ES-I3 (cell line): ENCODE measurements at regions not wholly inside any gene's neighbourhood (a gene's known extent, or its start where the extent isn't known, plus 50 kb on each side); places are given as distances from the start of the nearest gene placed in this dataset.

Experiments
- H3K36me3 ChIP-seq: 2 replicates; pipeline ENCODE4 v1.6.1; 2013; ENCODE audit warnings: mild to moderate bottlenecking, low read length, control low read depth, moderate library complexity; ENCODE audit not compliant: insufficient read depth
- H3K4me1 ChIP-seq: 2 replicates; pipeline ENCODE4 v1.6.1; 2013; ENCODE audit warnings: mild to moderate bottlenecking, control low read depth, low read length; ENCODE audit not compliant: insufficient read depth
- H3K9ac ChIP-seq: 2 replicates; pipeline ENCODE4 v1.6.1; 2013; ENCODE audit warnings: low read depth, mild to moderate bottlenecking, low read length, moderate library complexity
- H3K9me3 ChIP-seq: 2 replicates; pipeline ENCODE4 v1.6.1; 2013; ENCODE audit warnings: mild to moderate bottlenecking, low read length, moderate library complexity; ENCODE audit not compliant: control insufficient read depth, insufficient read depth

- Histone ChIP-seq H3K9me3 (no peaks in the 10 kb centered on the region), H3K9ac (no peak overlapping the region), H3K36me3 (no peaks in the 10 kb centered on the region), H3K4me1 (peaks cover 3% of the 10 kb centered on the region; the same call in 1 of the 2 replicates)
These were observed 125.2 kb upstream of the PMEPA1 start for GRCh38 chr20:57835074-57835452.

DNA sequence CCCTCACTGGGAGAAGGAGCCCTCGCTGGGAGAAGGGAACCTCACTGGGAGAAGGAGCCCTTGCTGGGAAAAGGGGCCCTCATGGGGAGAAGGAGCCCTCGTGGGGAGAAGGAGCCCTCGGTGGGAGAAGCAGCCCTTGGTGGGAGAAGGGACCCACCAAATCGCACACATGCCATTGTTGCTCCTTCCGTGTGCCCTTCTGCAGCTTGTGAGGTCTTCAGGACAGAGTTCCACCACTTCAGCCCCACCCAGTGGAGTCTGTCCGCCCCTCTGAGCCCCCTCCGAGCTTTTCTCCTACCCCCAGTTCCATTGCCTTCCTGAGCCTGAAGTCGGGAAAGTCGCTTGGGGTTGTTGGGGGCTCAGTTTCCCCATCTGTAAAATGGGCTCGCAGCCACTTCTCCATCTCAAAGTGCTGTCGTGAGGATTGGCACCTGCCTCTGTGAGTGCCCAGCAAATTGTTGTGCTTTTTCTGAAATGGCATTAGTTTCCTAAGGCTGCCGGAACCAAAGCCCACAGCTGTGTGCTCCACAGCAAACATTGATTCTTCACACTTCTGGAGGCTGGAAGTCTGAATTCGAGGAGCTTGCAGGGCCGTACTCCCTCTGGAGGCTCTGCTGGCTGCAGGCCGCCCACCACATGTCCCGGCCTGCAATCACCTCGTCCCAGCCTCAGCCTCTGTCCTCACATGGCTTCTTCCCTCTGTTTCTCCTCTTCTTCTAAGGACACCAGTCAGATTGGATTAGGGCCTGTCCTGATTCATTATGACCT is 124.7 kb upstream of the PMEPA1 start:
- H3K36me3 ChIP-seq = no peaks in the 10 kb centered on the region
- no peak overlapping the region for H3K9ac ChIP-seq
- peaks cover 3% of the 10 kb centered on the region; the same call in 1 of the 2 replicates for H3K4me1 ChIP-seq

DNA sequence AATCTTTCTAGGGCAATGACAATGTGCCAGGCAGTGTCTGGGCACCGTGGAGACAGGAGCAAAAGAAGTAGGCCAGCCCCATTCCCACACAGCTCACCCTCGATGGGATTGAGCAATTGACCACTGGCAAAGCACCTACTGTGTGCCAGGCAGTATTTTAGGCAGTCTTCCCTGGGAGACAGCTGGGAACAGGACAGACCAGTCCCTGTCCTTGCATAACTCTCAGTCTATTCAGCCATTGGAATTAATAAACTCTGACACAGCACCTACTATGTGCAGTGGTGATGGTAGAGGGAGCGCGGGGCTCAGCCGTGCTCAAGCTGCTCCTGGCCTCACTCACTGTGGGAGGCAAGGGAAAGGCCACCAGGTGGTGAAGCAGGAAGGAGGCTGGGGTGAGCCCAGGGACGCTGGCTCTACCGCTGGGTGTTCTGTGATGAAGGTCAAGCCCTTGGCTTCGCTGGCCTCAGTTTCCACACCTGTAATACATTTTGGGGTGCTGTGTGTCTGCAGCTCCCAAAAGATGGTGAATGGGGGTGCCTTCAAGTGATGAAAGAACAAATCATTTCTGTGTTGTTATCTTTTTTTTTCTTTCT is 122.3 kb upstream of the PMEPA1 start:
- H3K9me3 ChIP-seq = no peaks in the 10 kb centered on the region
- no peaks in the 10 kb centered on the region for H3K36me3 ChIP-seq
- peaks cover 3% of the 10 kb centered on the region; the same call in 1 of the 2 replicates for H3K4me1 ChIP-seq
- no peak overlapping the region for H3K9ac ChIP-seq

More for the DNA sequence above, 124.7 kb upstream of the PMEPA1 start:
- no peaks in the 10 kb centered on the region for H3K9me3 ChIP-seq

GRCh38 chr20:57831326-57831992 is 121.6 kb upstream of the PMEPA1 start:
- no peaks in the 10 kb centered on the region for H3K9me3 ChIP-seq
- peaks cover 3% of the 10 kb centered on the region; the same call in 1 of the 2 replicates for H3K4me1 ChIP-seq
- no peak overlapping the region for H3K9ac ChIP-seq
- no peaks in the 10 kb centered on the region for H3K36me3 ChIP-seq

DNA sequence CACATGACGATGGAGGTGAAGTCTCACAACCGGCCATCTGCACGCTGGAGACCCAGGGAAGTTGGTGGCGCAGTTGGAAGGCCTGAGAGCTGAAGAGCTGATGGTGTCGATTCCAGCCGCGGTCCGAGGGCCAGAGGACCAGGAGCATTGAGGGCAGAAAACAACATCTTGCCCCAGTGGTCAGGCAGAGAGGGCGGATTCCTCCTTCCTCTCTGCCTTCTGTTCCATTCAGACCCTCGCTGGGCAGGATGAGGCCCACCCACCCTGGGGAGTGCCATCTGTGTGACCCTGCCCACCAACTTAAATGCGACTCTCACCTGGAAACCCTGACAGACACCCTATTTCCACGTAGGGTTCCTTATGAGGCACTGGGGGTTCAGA is 120.7 kb upstream of the PMEPA1 start:
- H3K36me3 ChIP-seq = no peaks in the 10 kb centered on the region
- peaks cover 3% of the 10 kb centered on the region; the same call in 1 of the 2 replicates for H3K4me1 ChIP-seq
- H3K9me3 ChIP-seq = no peaks in the 10 kb centered on the region

GRCh38 chr20:57829805-57830514 is 120.1 kb upstream of the PMEPA1 start:
- H3K36me3 ChIP-seq = no peaks in the 10 kb centered on the region
- H3K9me3 ChIP-seq = no peaks in the 10 kb centered on the region
- no peak overlapping the region for H3K9ac ChIP-seq
- H3K4me1 ChIP-seq = no peaks in the 10 kb centered on the region

More for the DNA sequence above, 120.7 kb upstream of the PMEPA1 start:
- H3K9ac ChIP-seq = no peak overlapping the region

DNA sequence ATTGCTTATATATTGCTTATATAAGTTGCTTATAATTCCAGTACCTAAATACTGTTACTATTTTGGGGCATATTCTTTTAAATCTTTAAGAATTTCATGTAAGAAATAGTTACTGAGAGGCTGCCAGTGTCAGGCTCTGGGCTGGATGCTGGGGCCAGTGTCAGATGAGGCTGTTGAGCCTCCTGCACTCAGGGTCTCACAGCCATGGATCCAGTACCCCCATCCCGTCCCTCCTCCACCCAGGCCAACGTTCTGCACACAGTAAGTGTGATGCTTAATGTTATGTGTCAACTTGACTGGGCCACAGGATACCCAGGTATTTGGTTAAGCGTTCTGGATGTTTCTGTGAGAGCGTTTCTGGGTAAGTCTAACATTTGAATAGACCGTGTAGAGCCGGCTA is 119.5 kb upstream of the PMEPA1 start:
- no peaks in the 10 kb centered on the region for H3K36me3 ChIP-seq
- no peaks in the 10 kb centered on the region for H3K9me3 ChIP-seq
- H3K9ac ChIP-seq = no peak overlapping the region
- no peaks in the 10 kb centered on the region for H3K4me1 ChIP-seq

- H3K4me1 ChIP-seq = no peaks in the 10 kb centered on the region
- no peaks in the 10 kb centered on the region for H3K9me3 ChIP-seq
- H3K9ac ChIP-seq = no peak overlapping the region
- no peaks in the 10 kb centered on the region for H3K36me3 ChIP-seq
These were observed 118.9 kb upstream of the PMEPA1 start for GRCh38 chr20:57828696-57829095.

DNA sequence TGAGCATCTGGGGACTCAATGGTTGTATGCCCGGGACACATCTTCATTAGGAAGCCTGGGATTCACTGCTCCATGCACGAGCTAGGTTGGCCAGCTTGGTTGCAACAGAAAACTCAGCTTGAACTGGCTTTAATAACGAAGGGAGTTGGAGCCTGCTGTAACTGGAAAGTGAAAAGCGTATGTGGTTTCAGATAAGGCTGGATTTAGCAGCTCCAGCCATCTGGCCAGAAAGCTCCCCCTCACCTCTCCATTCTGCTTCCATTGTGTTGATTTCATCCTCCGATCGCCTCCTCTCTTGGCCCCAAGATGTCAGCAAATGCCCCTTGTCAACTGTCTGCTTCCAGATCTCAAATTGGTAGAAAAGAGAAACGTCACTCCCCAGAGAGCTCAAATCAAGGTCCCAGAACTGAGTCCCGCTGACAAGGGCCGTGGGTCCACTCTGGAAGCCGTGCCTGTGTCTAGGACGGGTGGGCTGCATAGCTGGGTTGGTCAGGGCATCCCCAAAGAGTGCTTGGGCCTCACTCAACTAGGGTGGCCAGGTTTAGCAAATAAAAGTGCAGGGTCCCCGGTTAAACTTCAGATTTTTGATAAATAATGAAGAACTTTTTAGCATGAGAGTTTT is 117.0 kb upstream of the PMEPA1 start:
- Histone ChIP-seq H3K4me1 (0 out of 2 replicates have a peak, but pooled peaks cover 3% of the 10 kb centered on the region), H3K36me3 (no peaks in the 10 kb centered on the region), H3K9me3 (no peaks in the 10 kb centered on the region), H3K9ac (no peak overlapping the region)

DNA sequence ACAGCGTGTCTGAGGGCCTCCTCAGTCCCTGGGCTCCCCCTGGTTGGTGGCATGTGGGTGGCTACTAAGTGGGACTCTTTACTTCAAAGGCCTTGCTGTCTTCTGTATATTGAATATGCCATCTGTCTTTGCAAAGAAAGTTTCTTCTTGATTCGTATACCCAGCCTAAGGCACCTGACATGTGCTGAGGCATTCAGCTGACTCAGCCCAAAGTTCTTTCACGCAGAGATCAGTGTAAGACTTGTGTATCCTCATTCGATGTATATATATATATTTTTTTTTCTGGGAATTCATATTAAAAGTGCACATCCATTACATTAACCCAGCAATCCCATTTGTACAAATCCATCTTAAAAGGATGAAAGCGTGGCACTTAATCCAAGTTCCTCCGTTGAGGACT is 115.1 kb upstream of the PMEPA1 start:
- Histone ChIP-seq H3K9me3 (no peaks in the 10 kb centered on the region), H3K4me1 (0 out of 2 replicates have a peak, but pooled peaks cover 5% of the 10 kb centered on the region), H3K36me3 (no peaks in the 10 kb centered on the region), H3K9ac (no peak overlapping the region)

DNA sequence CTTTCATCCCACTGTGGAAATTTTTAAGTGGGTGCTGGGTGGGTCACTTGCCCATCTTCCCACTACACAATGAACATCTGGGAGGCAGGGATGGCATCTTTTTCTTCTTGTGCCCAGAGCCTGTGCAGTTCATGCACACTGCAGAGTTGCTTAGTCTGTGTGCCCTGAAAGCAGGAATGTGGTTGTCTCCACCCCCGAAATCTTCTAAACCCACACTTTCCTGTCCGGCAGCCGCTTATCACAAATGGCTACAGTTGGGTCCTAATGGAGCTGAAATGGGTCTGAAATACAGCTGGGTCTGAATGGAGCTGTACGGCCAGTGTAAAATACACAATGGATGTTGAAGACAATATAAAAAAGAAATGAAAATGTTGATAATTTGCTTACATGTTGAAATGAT is 112.1 kb upstream of the PMEPA1 start:
- 0 out of 2 replicates have a peak, but pooled peaks cover 5% of the 10 kb centered on the region for H3K4me1 ChIP-seq

GRCh38 chr20:57819691-57820380 is 110.0 kb upstream of the PMEPA1 start:
- Histone ChIP-seq H3K4me1 (0 out of 2 replicates have a peak, but pooled peaks cover 5% of the 10 kb centered on the region), H3K9me3 (no peaks in the 10 kb centered on the region), H3K9ac (no peak overlapping the region), H3K36me3 (no peaks in the 10 kb centered on the region)

More for the DNA sequence above, 112.1 kb upstream of the PMEPA1 start:
- Histone ChIP-seq H3K9me3 (no peaks in the 10 kb centered on the region), H3K36me3 (no peaks in the 10 kb centered on the region), H3K9ac (no peak overlapping the region)

GRCh38 chr20:57819291-57819690 is 109.5 kb upstream of the PMEPA1 start:
- H3K9me3 ChIP-seq = no peaks in the 10 kb centered on the region
- 0 out of 2 replicates have a peak, but pooled peaks cover 5% of the 10 kb centered on the region for H3K4me1 ChIP-seq
- no peaks in the 10 kb centered on the region for H3K36me3 ChIP-seq
- no peak overlapping the region for H3K9ac ChIP-seq
